ENCODE measurements at regions not wholly inside any gene's neighbourhood (a gene's known extent, or its start where the extent isn't known, plus 50 kb on each side); places are given as distances from the start of the nearest gene placed in this dataset.
"Not testable (repeated sequence)": the region's sequence is repeated elsewhere in the genome, so short reads cannot be mapped to it uniquely, and the experiment has no call there.

DNA sequence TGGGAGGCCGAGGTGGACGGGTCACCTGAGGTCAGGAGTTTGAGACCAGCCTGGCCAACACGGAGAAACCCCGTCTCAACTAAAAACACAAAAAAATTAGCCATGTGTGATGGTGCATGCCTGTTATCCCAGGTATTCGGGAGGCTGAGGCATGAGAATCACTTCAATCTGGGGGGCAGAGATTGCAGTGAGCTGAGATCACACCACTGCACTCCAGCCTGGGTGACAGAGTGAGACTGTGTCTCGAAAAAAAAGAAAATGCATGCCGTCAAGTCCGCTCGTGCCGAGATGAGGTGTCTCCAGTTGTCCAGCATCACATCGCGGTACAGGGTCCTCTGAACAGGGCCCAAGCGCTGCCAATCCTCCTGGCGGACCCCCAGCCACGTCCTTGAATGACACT is 71.2 kb upstream of the GOLGA6L6 start:
- TF ChIP-seq, protein P1, sequence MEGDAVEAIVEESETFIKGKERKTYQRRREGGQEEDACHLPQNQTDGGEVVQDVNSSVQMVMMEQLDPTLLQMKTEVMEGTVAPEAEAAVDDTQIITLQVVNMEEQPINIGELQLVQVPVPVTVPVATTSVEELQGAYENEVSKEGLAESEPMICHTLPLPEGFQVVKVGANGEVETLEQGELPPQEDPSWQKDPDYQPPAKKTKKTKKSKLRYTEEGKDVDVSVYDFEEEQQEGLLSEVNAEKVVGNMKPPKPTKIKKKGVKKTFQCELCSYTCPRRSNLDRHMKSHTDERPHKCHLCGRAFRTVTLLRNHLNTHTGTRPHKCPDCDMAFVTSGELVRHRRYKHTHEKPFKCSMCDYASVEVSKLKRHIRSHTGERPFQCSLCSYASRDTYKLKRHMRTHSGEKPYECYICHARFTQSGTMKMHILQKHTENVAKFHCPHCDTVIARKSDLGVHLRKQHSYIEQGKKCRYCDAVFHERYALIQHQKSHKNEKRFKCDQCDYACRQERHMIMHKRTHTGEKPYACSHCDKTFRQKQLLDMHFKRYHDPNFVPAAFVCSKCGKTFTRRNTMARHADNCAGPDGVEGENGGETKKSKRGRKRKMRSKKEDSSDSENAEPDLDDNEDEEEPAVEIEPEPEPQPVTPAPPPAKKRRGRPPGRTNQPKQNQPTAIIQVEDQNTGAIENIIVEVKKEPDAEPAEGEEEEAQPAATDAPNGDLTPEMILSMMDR (IDR thresholded peaks at IDR 0.05; ENCODE audit: low read depth, low read length, poor library complexity, severe bottlenecking), result not testable (repeated sequence)
- not testable (repeated sequence) for TF ChIP-seq EZH2phosphoT487 (IDR thresholded peaks at IDR 0.05; ENCODE audit: borderline replicate concordance, low read length)
